WTC11 (cell line): ENCODE measurements at regions not wholly inside any gene's neighbourhood (a gene's known extent, or its start where the extent isn't known, plus 50 kb on each side); places are given as distances from the start of the nearest gene placed in this dataset.

Experiments used
- ATAC-seq: fragments of 200-7000 bp; cut with Tn5 transposase; 2 replicates; pipeline ENCODE4 v1.10.0; 2021; ENCODE audit warnings: mild to moderate bottlenecking, moderate library complexity
- CTCF ChIA-PET: fragments of 300-600 bp; sonication (Branson Sonifier 250); formaldehyde crosslinking; loops from one replicate; lab custom pipeline; 2021; ENCODE audit warnings: antibody characterized with exemption; lab: Charles Lee
- POLR2A ChIA-PET: fragments of 350-600 bp; sonication (Branson Sonifier 250); formaldehyde crosslinking; loops from one replicate; lab custom pipeline; 2021; ENCODE audit warnings: antibody characterized with exemption; lab: Charles Lee
- DNase-seq: peaks from one replicate; pipeline ENCODE4 v3.0.0; 2021; ENCODE audit warnings: low spot score
- H3K27ac Mint-ChIP-seq: 2 replicates; pipeline ENCODE4 v1.8.0; 2021; ENCODE audit warnings: mixed read lengths
- H3K27me3 Mint-ChIP-seq: 2 replicates; pipeline ENCODE4 v1.8.0; 2021; ENCODE audit warnings: low read depth, mild to moderate bottlenecking, moderate library complexity, mixed read lengths
- H3K36me3 Mint-ChIP-seq: 2 replicates; pipeline ENCODE4 v1.8.0; 2021; ENCODE audit warnings: mixed read lengths
- H3K4me1 Mint-ChIP-seq: 2 replicates; pipeline ENCODE4 v1.8.0; 2022; ENCODE audit warnings: mixed read lengths
- H3K4me3 Mint-ChIP-seq: 2 replicates; pipeline ENCODE4 v1.8.0; 2021; ENCODE audit warnings: mild to moderate bottlenecking, moderate library complexity, mixed read lengths
- H3K9me3 Mint-ChIP-seq: 2 replicates; pipeline ENCODE4 v1.8.0; 2021; ENCODE audit warnings: mixed read lengths
- AFF4 ChIP-seq: sonication (generic); formaldehyde crosslinking; IDR thresholded peaks from 2 replicates; pipeline ENCODE4 v1.8.1; 2023; ENCODE audit warnings: mild to moderate bottlenecking, missing genetic modification reagents, borderline replicate concordance
- AR ChIP-seq: fragments of 250-450 bp; sonication (Bioruptor Pico); IDR thresholded peaks from 2 replicates; pipeline ENCODE4 v1.9.0; 2021; ENCODE audit warnings: mild to moderate bottlenecking
- ATF1 ChIP-seq: sonication (generic); formaldehyde crosslinking; IDR thresholded peaks from 2 replicates; pipeline ENCODE4 v1.8.1; 2023; ENCODE audit warnings: mild to moderate bottlenecking, moderate library complexity, missing genetic modification reagents
- ATF2 ChIP-seq: sonication (generic); formaldehyde crosslinking; IDR thresholded peaks from 2 replicates; pipeline ENCODE4 v1.8.1; 2022; ENCODE audit warnings: low read depth, missing genetic modification reagents, borderline replicate concordance
- ATF6 ChIP-seq: sonication (generic); formaldehyde crosslinking; IDR thresholded peaks from 2 replicates; pipeline ENCODE4 v1.8.1; 2023; ENCODE audit warnings: mild to moderate bottlenecking, missing genetic modification reagents
- FOXK1 ChIP-seq: sonication (generic); formaldehyde crosslinking; IDR thresholded peaks from 2 replicates; pipeline ENCODE4 v1.8.0; 2022; ENCODE audit warnings: mild to moderate bottlenecking, moderate library complexity, missing genetic modification reagents
- HMGA2 ChIP-seq: fragments of 250-450 bp; sonication (Bioruptor Pico); IDR thresholded peaks from 2 replicates; pipeline ENCODE4 v1.4.0; 2021; ENCODE audit warnings: mild to moderate bottlenecking, moderate library complexity
- KAT7 ChIP-seq: sonication (generic); formaldehyde crosslinking; IDR thresholded peaks from 2 replicates; pipeline ENCODE4 v1.8.1; 2023; ENCODE audit warnings: missing genetic modification reagents, mild to moderate bottlenecking, borderline replicate concordance
- MAX ChIP-seq: sonication (generic); formaldehyde crosslinking; IDR thresholded peaks from 2 replicates; pipeline ENCODE4 v1.8.0; 2022; ENCODE audit warnings: mild to moderate bottlenecking, missing genetic modification reagents
- MYBL2 ChIP-seq: sonication (generic); formaldehyde crosslinking; IDR thresholded peaks from 2 replicates; pipeline ENCODE4 v1.8.1; 2023; ENCODE audit warnings: mild to moderate bottlenecking, moderate library complexity, missing genetic modification reagents
- NFYB ChIP-seq: sonication (generic); formaldehyde crosslinking; conservative IDR thresholded peaks from 2 replicates; pipeline ENCODE4 v1.8.0; 2022; ENCODE audit warnings: low read depth, missing genetic modification reagents
- NR1H2 ChIP-seq: sonication (generic); formaldehyde crosslinking; IDR thresholded peaks from 2 replicates; pipeline ENCODE4 v1.9.0; 2021; ENCODE audit warnings: mild to moderate bottlenecking, moderate library complexity, missing genetic modification reagents
- NR3C1 ChIP-seq: sonication (generic); formaldehyde crosslinking; conservative IDR thresholded peaks from 2 replicates; pipeline ENCODE4 v1.8.1; 2023; ENCODE audit warnings: low read depth, mild to moderate bottlenecking, missing genetic modification reagents
- RELA ChIP-seq: sonication (generic); formaldehyde crosslinking; IDR thresholded peaks from 2 replicates; pipeline ENCODE4 v1.8.1; 2022; ENCODE audit warnings: missing genetic modification reagents, mild to moderate bottlenecking, borderline replicate concordance
- RORB ChIP-seq: fragments of 250-450 bp; sonication (Bioruptor Pico); IDR thresholded peaks from 2 replicates; pipeline ENCODE4 v1.9.0; 2021; ENCODE audit warnings: mild to moderate bottlenecking
- SP1 ChIP-seq: sonication (generic); formaldehyde crosslinking; conservative IDR thresholded peaks from 2 replicates; pipeline ENCODE4 v1.8.1; 2022; ENCODE audit warnings: missing genetic modification reagents
- TCF7 ChIP-seq: sonication (generic); formaldehyde crosslinking; IDR thresholded peaks from 2 replicates; pipeline ENCODE4 v1.8.0; 2022; ENCODE audit warnings: mild to moderate bottlenecking, low read depth, missing genetic modification reagents, moderate library complexity
- TP53 ChIP-seq: sonication (generic); formaldehyde crosslinking; IDR thresholded peaks from 2 replicates; pipeline ENCODE4 v1.8.1; 2023; ENCODE audit warnings: mild to moderate bottlenecking, missing genetic modification reagents
- ZMAT4 ChIP-seq: fragments of 250-450 bp; sonication (Bioruptor Pico); IDR thresholded peaks from 2 replicates; pipeline ENCODE4 v1.9.0; 2021; ENCODE audit warnings: mild to moderate bottlenecking
- ZNF138 ChIP-seq: sonication (generic); formaldehyde crosslinking; conservative IDR thresholded peaks from 2 replicates; pipeline ENCODE4 v1.8.1; 2022; ENCODE audit warnings: mild to moderate bottlenecking, moderate library complexity, missing genetic modification reagents
- ZNF416 ChIP-seq: fragments of 250-450 bp; sonication (Bioruptor Pico); IDR thresholded peaks from 2 replicates; pipeline ENCODE4 v1.9.0; 2021; ENCODE audit warnings: mild to moderate bottlenecking, inconsistent platforms
- ZNF423 ChIP-seq: fragments of 250-450 bp; sonication (Bioruptor Pico); IDR thresholded peaks from 2 replicates; pipeline ENCODE4 v2.1.2; 2022; ENCODE audit warnings: mild to moderate bottlenecking, moderate library complexity

- no peak for TF ChIP-seq ATF1 (CRISPR knock-in tag)
These were observed 440.2 kb downstream of the PRR32 start (continued) for GRCh38 chrX:127259742-127260141.

GRCh38 chrX:127276326-127276725 is 456.8 kb downstream of the PRR32 start:
- no peaks in the 10 kb centered on the region for H3K9me3 Mint-ChIP-seq
- H3K27ac Mint-ChIP-seq = no peak overlapping the region
- ChIA-PET CTCF (no interaction called here), POLR2A (no interaction called here)
- TF ChIP-seq NR1H2 (CRISPR knock-in tag) = no peak
- no peak for TF ChIP-seq NFYB (CRISPR knock-in tag)
- TF ChIP-seq FOXK1 (CRISPR knock-in tag) = no peak
- no peak for TF ChIP-seq MAX
- TF ChIP-seq AFF4 (CRISPR knock-in tag) = no peak
- no peak for TF ChIP-seq KAT7 (CRISPR knock-in tag)
- no peak overlapping the region for H3K4me3 Mint-ChIP-seq
- H3K4me1 Mint-ChIP-seq = no peaks in the 10 kb centered on the region
- DNase-seq (no peak), ATAC-seq (no peak)
- H3K36me3 Mint-ChIP-seq = no peaks in the 10 kb centered on the region
- H3K27me3 Mint-ChIP-seq = no peaks in the 10 kb centered on the region

GRCh38 chrX:127300511-127300910 is 481.0 kb downstream of the PRR32 start:
- TF ChIP-seq TP53 (no peak), ATF2 (CRISPR knock-in tag) (no peak), ATF6 (CRISPR knock-in tag) (no peak), MYBL2 (CRISPR knock-in tag) (no peak), ZMAT4 (CRISPR knock-in tag) (no peak), HMGA2 (no peak), TCF7 (CRISPR knock-in tag) (no peak), RELA (CRISPR knock-in tag) (no peak), NR3C1 (CRISPR knock-in tag) (no peak), ZNF138 (no peak), RORB (no peak), AR (CRISPR knock-in tag) (no peak), SP1 (no peak), ZNF423 (CRISPR knock-in tag) (no peak), ZNF416 (CRISPR knock-in tag) (no peak)
- TF ChIP-seq, all 79 proteins: peak for 0
- ATAC-seq = no peak
- Mint-ChIP-seq H3K9me3 (no peaks in the 10 kb centered on the region), H3K4me3 (no peak overlapping the region), H3K36me3 (no peaks in the 10 kb centered on the region), H3K4me1 (no peaks in the 10 kb centered on the region), H3K27ac (no peak overlapping the region), H3K27me3 (no peaks in the 10 kb centered on the region)
- no peak for DNase-seq
- CTCF ChIA-PET = no interaction called here
- POLR2A ChIA-PET = no interaction called here
